PC-9 (cell line): ENCODE measurements at regions not wholly inside any gene's neighbourhood (a gene's known extent, or its start where the extent isn't known, plus 50 kb on each side); places are given as distances from the start of the nearest gene placed in this dataset.

Source experiments
- EZH2 ChIP-seq: fragments of 200-600 bp; sonication (generic); IDR thresholded peaks from 2 replicates; pipeline ENCODE4 v1.8.0; 2017; ENCODE audit warnings: antibody characterized with exemption, low read depth
- TF ChIP-seq, protein P1 (sequence below): fragments of 200-600 bp; sonication (generic); conservative IDR thresholded peaks from 2 replicates; pipeline ENCODE4 v1.6.1; 2017; ENCODE audit warnings: mixed run types, antibody characterized with exemption, mild to moderate bottlenecking, moderate library complexity

DNA sequence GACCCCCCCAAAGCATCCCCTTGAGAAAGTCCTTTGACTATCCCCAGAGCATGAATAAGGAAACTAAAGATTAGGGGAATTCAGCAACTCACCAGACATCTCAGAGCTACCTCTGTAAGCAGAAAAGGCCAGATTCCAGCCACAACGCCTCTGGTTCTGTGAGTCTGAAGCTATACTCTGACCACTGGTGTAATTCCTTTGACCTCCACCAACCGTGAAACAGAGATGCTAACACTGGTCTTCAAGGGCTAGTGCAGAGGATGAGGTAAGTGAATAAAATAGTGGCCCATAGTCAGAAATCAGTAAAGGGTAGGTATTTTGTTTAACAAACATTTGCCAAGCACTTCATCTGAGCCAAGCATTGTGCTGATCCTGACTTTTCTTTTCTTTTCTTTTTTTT, 353.4 kb downstream of the NPIPA8 start:
- TF ChIP-seq, protein P1, sequence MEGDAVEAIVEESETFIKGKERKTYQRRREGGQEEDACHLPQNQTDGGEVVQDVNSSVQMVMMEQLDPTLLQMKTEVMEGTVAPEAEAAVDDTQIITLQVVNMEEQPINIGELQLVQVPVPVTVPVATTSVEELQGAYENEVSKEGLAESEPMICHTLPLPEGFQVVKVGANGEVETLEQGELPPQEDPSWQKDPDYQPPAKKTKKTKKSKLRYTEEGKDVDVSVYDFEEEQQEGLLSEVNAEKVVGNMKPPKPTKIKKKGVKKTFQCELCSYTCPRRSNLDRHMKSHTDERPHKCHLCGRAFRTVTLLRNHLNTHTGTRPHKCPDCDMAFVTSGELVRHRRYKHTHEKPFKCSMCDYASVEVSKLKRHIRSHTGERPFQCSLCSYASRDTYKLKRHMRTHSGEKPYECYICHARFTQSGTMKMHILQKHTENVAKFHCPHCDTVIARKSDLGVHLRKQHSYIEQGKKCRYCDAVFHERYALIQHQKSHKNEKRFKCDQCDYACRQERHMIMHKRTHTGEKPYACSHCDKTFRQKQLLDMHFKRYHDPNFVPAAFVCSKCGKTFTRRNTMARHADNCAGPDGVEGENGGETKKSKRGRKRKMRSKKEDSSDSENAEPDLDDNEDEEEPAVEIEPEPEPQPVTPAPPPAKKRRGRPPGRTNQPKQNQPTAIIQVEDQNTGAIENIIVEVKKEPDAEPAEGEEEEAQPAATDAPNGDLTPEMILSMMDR, result no peak
- no peak for TF ChIP-seq EZH2
